ENCODE measurements at regions not wholly inside any gene's neighbourhood (a gene's known extent, or its start where the extent isn't known, plus 50 kb on each side); places are given as distances from the start of the nearest gene placed in this dataset.

GRCh38 chr2:200221055-200221955 is 85.2 kb upstream of the SPATS2L start:
- Histone ChIP-seq H3K4me3 (no peak overlapping the region), H3K27ac (no peak overlapping the region), H3K36me3 (no peaks in the 10 kb centered on the region), H3K27me3 (no peaks in the 10 kb centered on the region), H3K9me3 (no peaks in the 10 kb centered on the region), H3K4me1 (peaks cover 0 to 14% (median 0%) of the 10 kb centered on the region in 4 donors)
- TF ChIP-seq EP300 (IDR thresholded peaks at IDR 0.05) (no peak), POLR2A (IDR thresholded peaks at IDR 0.05) (no peak), CTCF (IDR thresholded peaks at IDR 0.05) (no peak)
- no peak for DNase-seq (ENCODE audit: low spot score in 2 of 2)
- WGBS, 2 donors = 89 to 90% methylated on average over 4 of the region's 4 CpGs

GRCh38 chr2:200222791-200223190 is 83.7 kb upstream of the SPATS2L start:
- DNase-seq (ENCODE audit: low spot score in 2 of 2) = no peak
- WGBS, 2 donors = 68 to 70% methylated on average over 7 of the region's 7 CpGs
- Histone ChIP-seq H3K4me3 (no peak overlapping the region), H3K4me1 (peaks cover 0 to 26% (median 0%) of the 10 kb centered on the region in 4 donors), H3K36me3 (no peaks in the 10 kb centered on the region), H3K27me3 (no peaks in the 10 kb centered on the region), H3K27ac (no peak overlapping the region), H3K9me3 (no peaks in the 10 kb centered on the region)
- TF ChIP-seq CTCF (IDR thresholded peaks at IDR 0.05) (no peak), POLR2A (IDR thresholded peaks at IDR 0.05) (no peak), EP300 (IDR thresholded peaks at IDR 0.05) (no peak)

DNA sequence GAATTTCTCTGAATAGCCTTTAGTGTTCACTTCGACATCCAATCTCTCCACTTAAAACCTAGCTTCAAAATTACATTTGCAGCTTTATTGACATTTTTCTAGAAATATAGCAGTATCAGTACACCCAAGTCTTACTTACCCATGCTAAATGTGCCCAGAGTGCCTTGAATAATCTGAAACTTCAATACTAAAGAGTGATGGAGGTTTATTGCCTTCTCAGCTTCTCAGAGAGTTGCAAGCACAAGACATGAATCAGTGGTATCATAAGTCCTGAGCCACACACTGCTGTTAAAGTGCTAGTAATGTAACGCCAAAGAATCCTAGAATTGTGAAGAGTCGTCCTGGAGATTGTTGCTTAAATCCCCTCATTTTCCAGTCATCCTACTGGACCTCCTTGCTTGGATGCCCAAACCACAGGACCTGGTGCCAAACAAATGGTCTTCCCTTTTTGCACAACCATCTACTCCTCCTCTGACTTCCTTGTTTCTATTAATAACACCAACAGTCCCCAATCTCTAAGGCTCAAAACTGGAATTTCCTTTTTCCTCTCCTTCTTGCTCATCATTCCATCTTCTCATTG is 83.2 kb upstream of the SPATS2L start:
- Histone ChIP-seq H3K36me3 (no peaks in the 10 kb centered on the region), H3K4me1 (peaks cover 0 to 26% (median 0%) of the 10 kb centered on the region in 4 donors), H3K27me3 (no peaks in the 10 kb centered on the region), H3K4me3 (no peak overlapping the region), H3K27ac (no peak overlapping the region), H3K9me3 (no peaks in the 10 kb centered on the region)
- no peak for DNase-seq (ENCODE audit: low spot score in 2 of 2)
- WGBS, 2 donors = 75 to 86% methylated on average over 3 of the region's 3 CpGs
- TF ChIP-seq EP300 (IDR thresholded peaks at IDR 0.05) = no peak
- TF ChIP-seq POLR2A (IDR thresholded peaks at IDR 0.05) = no peak
- no peak for TF ChIP-seq CTCF (IDR thresholded peaks at IDR 0.05)

DNA sequence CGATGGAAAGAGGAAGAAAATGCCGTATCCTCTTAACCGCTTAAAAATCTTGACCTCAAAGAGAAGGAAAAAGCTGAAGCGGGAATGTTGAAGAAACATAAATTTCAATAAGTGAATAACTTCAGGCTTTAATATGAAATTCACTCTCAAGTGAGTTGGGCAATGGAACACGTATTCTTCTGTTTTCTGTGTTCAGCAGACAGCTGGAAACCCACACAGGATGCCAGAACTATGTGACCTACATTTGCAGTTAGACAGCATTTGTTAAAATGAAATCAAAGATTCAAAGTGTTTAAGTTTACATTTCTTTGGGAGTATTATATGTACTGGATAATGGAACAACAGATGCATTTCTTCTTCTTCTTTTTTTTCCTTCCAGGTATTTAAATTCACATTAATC is 80.5 kb upstream of the SPATS2L start:
- Histone ChIP-seq H3K9me3 (no peaks in the 10 kb centered on the region), H3K36me3 (no peaks in the 10 kb centered on the region), H3K4me1 (peaks cover 0 to 20% (median 0%) of the 10 kb centered on the region in 4 donors), H3K27ac (no peak overlapping the region), H3K4me3 (no peak overlapping the region), H3K27me3 (no peaks in the 10 kb centered on the region)
- WGBS, 2 donors = 40 to 46% methylated on average over 5 of the region's 5 CpGs
- DNase-seq (ENCODE audit: low spot score in 2 of 2) = no peak
- no peak for TF ChIP-seq CTCF (IDR thresholded peaks at IDR 0.05)
- no peak for TF ChIP-seq POLR2A (IDR thresholded peaks at IDR 0.05)

Data from tibial nerve (tissue), 4 donors.